ENCODE measurements at regions not wholly inside any gene's neighbourhood (a gene's known extent, or its start where the extent isn't known, plus 50 kb on each side); places are given as distances from the start of the nearest gene placed in this dataset.
"Not testable (repeated sequence)": the region's sequence is repeated elsewhere in the genome, so short reads cannot be mapped to it uniquely, and the experiment has no call there.

GRCh38 chr6:18062733-18063132, 59.7 kb downstream of the NHLRC1 start:
- DNase-seq (ENCODE audit: low read depth), result no peak

GRCh38 chr6:18058429-18058828, 64.0 kb downstream of the NHLRC1 start:
- DNase-seq (ENCODE audit: low read depth), result no peak

- DNase-seq (ENCODE audit: low read depth), result no peak
Observed at GRCh38 chr6:18055714-18056382, 66.6 kb downstream of the NHLRC1 start.

DNA sequence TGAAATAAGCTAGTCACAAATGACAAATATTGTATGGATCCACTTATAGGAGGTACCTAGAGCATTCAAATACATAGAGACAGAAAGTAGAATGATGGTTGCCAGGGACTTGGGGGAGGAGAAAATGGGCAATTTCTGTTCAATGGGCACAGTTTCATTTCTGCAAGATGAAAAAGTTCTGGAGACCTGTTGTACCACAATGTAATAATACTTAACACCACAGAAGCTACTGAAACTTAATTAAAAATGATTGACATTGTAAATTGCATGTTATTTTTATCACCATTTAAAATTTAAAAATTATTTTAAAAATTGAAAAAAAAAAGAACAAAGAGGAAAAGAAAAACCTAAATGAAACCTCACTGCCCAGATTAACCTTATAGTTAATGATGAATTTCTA, 67.4 kb downstream of the NHLRC1 start:
- DNase-seq (ENCODE audit: low read depth), result no peak

DNA sequence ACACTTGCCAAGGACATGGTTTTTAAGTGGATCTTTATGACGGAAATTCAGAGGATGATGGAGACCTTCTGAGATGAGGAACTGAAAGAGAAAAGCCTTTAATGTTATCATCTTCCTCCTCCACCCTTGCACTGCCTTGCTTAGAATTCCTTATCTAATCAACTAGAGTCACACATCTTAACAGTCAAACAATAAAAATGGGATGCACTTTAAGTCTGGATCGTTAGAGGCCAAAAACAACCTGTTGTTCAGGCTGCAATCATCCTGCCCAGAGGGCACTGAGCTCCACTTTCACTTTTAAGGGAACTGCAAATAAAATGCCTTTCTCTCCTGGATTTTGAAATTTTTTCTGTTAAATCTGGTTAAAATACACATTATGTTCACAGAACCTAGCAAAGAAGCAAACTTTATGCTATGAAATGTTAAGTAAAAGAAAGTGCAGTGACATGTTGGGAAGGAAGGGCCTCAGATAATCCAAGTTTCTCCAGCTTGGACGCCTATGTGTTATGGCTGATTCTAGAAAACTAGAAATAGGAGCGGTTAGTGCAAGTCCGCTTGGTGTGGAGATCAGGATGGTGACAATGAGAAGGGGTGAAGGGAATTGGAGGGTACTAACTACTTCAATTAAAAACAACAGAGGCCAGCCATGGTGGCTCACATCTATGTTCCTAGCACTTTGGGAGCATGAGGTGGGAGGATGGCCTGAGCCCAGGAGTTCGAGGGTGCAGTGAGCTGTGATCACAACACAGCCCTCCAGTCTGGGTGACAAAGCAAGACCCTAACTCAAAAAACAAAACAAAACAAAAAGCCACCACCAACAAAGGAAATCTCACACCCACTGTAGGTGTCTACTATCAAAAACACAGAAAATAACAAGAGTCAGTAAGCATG, 66.4 kb upstream of the KIF13A start:
- no peak for DNase-seq (ENCODE audit: low read depth)

DNA sequence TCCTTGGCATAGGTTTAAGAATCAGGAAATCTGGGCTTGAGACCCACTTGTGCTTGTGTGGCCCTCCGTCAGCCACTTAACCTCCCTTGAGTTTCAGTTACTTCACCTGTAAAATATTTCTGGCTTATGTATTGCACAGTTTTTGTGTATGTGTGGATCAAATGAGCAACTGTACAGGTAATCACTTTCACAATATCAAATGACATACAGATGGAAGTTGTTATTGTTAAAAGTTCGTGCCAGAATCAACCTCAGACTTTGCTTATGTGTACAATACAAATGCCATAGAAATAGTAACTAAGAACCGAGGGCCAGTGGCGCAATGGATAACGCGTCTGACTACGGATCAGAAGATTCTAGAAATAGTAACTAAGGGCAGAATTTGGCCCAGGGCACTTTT, 65.6 kb upstream of the KIF13A start:
- no peak for DNase-seq (ENCODE audit: low read depth)

GRCh38 chr6:18049646-18050045, 62.2 kb upstream of the KIF13A start:
- no peak for DNase-seq (ENCODE audit: low read depth)

DNA sequence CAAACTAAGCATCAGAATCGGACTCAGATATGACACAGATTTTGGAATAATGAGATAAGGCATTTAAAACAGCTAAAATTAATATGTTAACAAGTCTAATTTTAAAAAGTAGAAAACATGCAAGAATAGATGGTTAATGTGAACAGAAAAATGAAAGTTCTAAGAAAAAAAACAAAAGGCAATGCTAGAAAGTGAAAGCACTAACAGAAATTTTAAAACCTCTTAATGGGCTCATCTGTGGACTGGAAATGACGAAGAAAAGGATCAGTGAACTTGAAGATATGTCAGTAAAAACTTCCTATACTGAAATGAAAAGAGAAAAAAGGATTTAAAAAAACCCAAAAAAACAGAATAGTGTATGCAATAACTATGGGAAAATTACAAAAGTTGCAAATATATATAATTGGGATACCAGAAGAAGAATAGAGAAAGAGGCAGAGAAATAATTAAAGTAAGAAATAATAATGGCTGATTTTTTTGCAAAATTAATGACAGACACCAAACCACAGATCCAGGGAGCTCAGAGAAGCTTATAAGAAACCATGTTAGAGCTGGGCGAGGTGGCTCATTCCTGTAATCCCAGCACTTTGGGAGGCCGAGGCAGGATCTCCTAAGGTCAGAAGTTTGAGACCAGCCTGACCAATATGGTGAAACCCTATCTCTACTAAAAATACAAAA, 61.7 kb upstream of the KIF13A start:
- no peak for DNase-seq (ENCODE audit: low read depth)

GRCh38 chr6:18047406-18047805, 60.0 kb upstream of the KIF13A start:
- peak; percentile 72 for DNase-seq (ENCODE audit: low read depth)

DNA sequence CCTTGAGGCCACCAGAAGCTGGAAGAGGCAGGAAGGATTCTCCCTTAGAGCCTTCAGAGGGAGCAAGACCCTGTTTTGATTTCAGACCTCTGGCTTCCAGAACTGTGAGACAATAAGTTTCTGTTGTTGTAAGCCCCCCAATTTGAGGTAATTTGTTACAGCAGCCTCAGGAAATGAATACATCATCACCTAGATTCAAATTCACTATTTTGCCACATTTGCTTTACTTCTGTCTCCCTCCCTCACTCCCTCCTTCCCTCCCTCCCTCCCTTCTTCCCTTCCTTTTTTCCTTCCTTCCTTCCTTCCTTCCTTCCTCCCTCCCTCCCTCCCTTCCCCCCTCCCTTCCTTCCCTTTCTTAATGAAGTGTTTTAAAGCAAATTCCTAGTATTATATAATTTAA, 58.1 kb upstream of the KIF13A start:
- DNase-seq (ENCODE audit: low read depth), result no peak

GRCh38 chr6:18044108-18044783, 56.8 kb upstream of the KIF13A start:
- no peak for DNase-seq (ENCODE audit: low read depth)

- DNase-seq (ENCODE audit: low read depth), result no peak
Observed at GRCh38 chr6:18042536-18043145, 55.2 kb upstream of the KIF13A start.

- no peak for DNase-seq (ENCODE audit: low read depth)
Observed at GRCh38 chr6:18039481-18039880, 52.0 kb upstream of the KIF13A start.

GRCh38 chr6:18038235-18038634, 50.8 kb upstream of the KIF13A start:
- DNase-seq (ENCODE audit: low read depth), result not testable (repeated sequence)
